Right hindlimb (tissue), 1 donor: ENCODE measurements at regions not wholly inside any gene's neighbourhood (a gene's known extent, or its start where the extent isn't known, plus 50 kb on each side); places are given as distances from the start of the nearest gene placed in this dataset.
A peak's percentile ranks its signal among the peaks of the same experiment; 100 is the strongest.

ENCODE experiments used
- DNase-seq: peaks from one replicate; pipeline ENCODE4 v3.0.0-alpha.2; 2018

DNA sequence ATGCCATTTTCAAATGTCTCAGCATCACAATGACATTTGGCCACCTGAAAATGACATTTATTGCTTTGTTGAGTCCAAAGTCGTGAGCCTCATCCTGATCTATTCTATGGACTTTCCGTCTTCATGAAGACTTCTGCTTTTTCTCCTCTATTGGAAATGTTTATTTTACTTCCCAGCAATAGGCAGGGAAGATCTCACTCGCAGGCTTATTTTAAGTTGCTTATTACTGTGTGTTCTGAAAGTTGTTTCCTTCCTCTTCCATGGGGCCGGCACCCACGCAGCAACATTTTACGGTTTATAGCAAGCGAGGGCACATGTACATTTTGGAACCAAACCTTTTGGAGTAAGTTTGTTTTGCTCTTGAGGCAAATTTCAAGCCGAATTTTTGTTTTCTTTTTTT lies 221.0 kb upstream of the KLF6 start:
- DNase-seq: no peak

DNA sequence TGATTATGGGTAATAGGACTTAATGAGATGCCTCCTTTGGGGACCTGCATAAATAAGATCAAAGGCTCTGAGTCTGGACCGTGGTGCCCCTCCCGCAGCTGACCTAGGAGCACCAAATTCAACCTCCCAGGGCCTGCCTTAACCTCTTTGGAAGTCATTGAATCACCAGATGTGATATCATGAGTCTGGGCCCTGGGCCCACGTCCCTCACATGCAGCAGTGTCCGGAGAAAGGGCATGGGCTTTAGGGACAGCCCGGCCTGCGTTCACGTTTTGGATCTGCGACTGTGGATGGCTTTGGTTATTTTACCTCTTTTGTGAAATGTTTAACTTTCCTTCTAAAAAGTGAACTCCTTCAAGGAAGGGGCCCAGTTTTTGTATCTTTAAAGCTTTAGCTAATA lies 220.0 kb upstream of the KLF6 start:
- DNase-seq: no peak

GRCh38 chr10:4004144-4004543 lies 219.1 kb upstream of the KLF6 start:
- no peak for DNase-seq

GRCh38 chr10:4003348-4003973 lies 218.5 kb upstream of the KLF6 start:
- DNase-seq: no peak

GRCh38 chr10:4001811-4002210 lies 216.8 kb upstream of the KLF6 start:
- DNase-seq: no peak

- DNase-seq: no peak
Observed at GRCh38 chr10:3999642-4000041, 214.6 kb upstream of the KLF6 start.

DNA sequence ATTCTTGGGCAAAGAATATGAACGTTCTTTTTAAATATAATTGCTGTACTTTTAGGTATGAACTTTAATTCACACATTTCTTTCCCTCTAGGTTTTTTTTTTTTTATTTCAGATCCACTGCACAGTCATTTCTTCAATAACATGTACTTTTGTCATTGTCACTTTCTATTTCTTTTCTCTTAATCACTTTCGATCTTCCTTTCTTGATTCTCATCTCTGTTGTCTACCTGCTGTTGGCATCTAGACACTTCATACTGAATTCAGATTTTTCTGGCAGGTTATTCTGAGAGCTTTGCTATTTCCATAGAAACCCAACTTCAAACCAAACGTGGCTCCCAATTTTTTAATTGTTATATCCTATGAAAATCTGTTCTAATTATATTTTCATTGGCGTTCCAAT lies 211.7 kb upstream of the KLF6 start:
- DNase-seq: no peak

DNA sequence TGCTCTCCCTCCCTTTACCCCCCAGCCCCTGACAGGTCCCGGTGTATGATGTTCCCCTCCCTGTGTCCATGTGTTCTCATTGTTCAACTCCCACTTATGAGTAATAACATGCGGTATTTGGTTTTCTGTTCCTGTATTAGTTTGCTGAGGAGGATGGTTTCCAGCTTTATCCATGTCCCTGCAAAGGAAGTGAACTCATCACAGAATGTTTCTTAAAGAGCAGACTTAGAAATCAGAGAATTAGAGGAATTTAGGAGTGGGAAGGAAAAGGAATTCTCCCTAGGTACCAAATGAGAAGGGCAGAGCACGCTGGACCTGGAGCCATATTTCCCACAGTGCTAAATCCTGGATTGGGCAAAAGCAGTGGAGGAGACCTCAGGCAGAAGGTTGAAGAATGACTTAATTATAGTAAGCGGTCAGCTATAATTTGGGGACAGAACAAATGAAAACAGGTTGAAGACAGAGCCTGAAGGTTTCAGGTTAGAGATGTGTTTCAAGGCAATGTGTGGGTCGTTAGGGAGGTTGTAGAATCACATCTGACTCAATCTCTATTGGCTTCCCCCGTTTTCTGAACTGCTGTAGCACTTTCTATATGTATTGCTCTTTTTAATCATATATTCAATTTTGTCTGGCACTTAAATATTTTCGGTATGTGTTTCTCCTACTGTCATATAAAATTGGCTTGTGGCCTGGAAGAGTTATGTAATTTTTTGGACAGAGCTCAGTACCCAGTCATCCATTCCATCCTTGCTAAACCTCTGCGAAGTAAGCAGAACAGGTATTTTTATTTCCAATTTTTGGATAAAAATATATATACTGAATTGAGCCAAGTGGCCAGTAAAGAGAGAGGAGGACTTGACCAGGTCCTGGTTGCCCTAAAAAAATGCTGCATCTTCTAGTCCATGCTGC lies 210.5 kb upstream of the KLF6 start:
- DNase-seq: no peak

- DNase-seq: no peak
Observed at GRCh38 chr10:3992382-3993178, 207.6 kb upstream of the KLF6 start.

- no peak for DNase-seq
Observed at GRCh38 chr10:3990307-3990706, 205.3 kb upstream of the KLF6 start.

DNA sequence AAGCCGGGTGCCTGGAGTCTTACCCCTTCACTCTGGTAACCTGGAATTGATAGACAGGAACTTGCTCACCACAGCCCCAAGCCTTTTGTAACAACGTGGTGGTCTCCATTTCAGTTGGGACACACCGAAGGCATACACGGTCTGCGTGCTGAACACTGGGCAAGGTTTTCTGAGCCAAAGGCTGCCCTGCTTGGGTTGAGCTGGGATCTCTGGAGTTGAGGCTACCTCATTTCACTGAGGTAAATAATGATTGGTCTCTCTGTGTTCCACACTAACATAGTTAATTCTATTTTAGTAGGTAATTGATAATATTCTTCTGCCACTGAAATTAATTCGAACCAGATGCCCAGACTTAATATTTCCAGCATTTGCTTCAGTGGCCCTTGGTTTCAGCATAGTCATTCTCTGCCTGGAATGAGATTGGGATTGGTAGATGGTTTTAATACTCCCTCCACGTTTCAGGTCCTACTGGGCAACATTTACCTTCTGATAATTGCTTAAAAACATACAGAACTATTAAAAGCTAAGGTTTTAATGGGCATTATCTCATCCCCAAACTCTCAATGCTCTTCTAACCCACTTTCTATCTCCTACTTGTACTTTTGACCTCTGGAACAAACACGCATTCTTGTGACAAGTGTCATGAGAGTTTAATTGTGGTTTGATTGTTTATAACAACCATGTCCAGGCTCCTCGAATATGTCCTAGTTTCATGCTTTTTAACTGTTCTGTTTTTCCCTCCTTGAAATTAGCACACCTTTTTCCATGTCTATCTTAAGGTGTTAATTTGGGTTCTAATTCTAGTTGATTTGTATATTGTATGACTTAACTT lies 202.3 kb upstream of the KLF6 start:
- no peak for DNase-seq

- DNase-seq: no peak
Observed at GRCh38 chr10:3986493-3987142, 201.6 kb upstream of the KLF6 start.

GRCh38 chr10:3982746-3983442 lies 197.9 kb upstream of the KLF6 start:
- DNase-seq: no peak

DNA sequence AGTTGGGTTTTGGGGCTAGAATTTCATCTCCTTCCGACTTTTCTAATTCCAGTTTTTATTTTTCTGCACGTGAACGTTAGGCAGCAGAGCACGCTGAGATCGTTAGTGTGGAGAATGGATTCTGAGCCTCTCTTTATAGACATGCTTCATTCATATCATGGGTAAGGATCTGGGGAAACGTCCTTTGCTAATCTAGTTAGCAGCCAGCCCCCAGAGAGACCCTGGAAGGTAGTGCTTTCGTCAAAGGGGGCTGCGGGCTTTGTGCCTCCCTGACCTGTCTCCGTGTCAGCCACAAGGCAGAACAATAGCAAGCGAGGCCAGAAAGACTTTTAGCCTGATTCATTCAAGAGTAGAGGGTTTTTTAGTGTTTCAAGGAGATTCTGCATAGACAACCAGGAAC lies 196.3 kb upstream of the KLF6 start:
- no peak for DNase-seq

DNA sequence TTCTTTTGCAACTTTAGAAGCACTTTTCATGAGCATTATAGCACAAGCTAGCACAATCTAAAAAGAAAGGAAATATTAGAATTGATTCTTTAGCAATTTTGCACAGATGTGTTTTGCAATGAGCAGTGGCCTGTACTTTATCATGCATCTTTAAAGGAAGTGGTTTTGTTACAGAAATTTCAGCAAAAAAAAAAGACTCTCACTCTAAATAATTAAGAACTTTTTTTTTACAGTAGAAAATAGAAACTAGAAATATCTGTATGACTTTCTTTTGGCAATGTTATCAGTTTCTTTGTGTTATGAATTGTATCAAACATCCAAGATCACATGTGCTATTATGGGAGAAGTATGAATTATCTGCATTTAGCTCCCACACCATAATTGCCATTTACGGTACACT lies 195.7 kb upstream of the KLF6 start:
- no peak for DNase-seq

- DNase-seq: no peak
Observed at GRCh38 chr10:3980144-3980543, 195.1 kb upstream of the KLF6 start.

DNA sequence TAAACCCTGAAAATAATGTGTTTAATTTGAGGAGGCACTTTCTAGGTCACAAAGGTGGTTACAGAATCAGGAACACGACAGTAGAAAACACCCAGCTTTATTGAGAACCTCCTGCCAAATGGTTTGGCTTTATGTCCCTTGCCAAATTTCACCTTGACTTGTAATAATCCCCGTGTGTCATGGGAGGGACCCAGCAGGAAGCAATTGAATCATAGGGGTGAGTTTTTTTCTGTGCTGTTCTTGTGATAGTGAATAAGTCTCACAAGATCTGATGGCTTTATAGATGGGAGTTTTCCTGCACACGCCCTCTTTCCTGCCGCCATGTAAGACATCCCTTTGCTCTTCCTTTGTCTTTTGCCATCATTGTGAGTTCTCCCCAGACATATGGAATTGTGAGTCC lies 193.8 kb upstream of the KLF6 start:
- no peak for DNase-seq

DNA sequence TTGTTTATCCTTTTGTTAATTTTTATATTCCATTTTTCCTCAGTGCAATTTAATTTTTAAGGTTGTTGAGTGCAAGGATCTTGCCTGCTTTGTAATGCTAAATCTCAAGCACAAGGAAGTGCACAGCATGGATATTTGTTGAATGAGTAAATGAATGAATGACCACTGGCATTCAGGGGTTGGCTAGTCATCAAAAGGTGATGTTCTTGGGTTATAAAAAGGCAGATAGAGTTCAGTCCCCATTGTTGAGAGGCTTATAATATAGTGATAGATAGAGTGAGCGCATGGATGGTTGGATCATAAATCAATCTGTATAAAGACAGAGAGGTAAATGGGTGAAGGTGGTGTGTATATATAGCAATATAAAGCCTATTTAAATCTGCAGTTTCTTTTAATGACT lies 193.2 kb upstream of the KLF6 start:
- no peak for DNase-seq

DNA sequence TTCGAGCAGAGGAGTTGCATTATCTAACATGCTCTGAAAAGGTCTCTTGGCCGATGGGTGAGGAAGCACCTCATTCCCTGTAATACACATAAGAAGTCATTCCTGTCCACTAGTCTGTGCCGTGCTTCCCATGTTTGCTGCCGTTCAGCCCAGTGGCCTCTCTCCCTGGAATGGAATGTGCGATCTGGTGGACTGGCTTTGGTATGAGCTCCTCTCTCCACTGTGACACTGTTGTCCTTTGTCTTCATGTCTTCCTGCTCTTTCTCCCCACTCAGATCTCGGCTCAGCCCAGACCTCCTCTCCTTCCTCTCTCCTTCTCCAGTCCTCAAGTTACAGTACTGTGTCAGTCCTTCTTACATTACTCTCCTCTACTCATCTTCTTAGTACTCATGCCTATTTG lies 192.8 kb upstream of the KLF6 start:
- no peak for DNase-seq

- no peak for DNase-seq
Observed at GRCh38 chr10:3976718-3977117, 191.7 kb upstream of the KLF6 start.

DNA sequence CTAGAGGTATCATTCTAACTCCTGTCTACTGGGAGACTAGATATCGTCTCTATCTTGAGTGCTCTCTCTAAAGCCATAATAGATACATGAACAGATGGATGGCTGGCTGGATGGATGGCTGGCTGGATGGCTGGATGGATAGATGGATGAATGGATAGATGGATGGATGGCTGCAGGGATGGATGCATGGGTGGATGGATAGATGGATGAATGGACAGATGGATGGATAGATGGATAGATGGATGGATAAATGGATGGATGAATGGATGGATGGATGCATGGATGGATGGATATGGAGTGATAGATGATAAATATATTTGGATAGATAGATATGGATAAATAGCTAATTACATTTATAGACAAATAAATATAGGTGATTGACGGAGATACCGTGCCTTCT lies 191.2 kb upstream of the KLF6 start:
- no peak for DNase-seq

GRCh38 chr10:3975016-3975415 lies 190.0 kb upstream of the KLF6 start:
- peak; percentile 40 for DNase-seq
